Spleen (tissue), 11 donors: ENCODE measurements at regions not wholly inside any gene's neighbourhood (a gene's known extent, or its start where the extent isn't known, plus 50 kb on each side); places are given as distances from the start of the nearest gene placed in this dataset.

Experiments
- DNase-seq: peaks from one replicate; pipeline ENCODE4 v3.0.0-alpha.2; 2020
- H3K27ac ChIP-seq, 8 donors: fragments of 200-600 bp; sonication (generic) in 7 of 8; 1 replicate in 4 of 8; 2 replicates in 4 of 8; pipeline versions ENCODE4 v1.5.0 to v1.8.0; 2016 to 2021; ENCODE audit warnings: inconsistent platforms in 4 of 8, mild to moderate bottlenecking in 4 of 8, moderate library complexity in 1 of 8
- H3K27me3 ChIP-seq, 7 donors: fragments of 200-600 bp; sonication (generic) in 6 of 7; replicated peaks in 1 of 7; 1 replicate in 4 of 7; 2 replicates in 3 of 7; pipeline versions ENCODE4 v1.5.0 to v1.8.0; 2016 to 2021; ENCODE audit warnings: inconsistent platforms in 3 of 7, mild to moderate bottlenecking in 1 of 7
- H3K36me3 ChIP-seq, 6 donors: fragments of 200-600 bp; sonication (generic) in 5 of 6; 1 replicate in 4 of 6; 2 replicates in 2 of 6; pipeline versions ENCODE4 v1.5.0 to v1.8.0; 2016 to 2021; ENCODE audit warnings: inconsistent platforms in 2 of 6
- H3K4me1 ChIP-seq, 6 donors: fragments of 200-600 bp; sonication (generic) in 5 of 6; 1 replicate in 3 of 6; 2 replicates in 3 of 6; pipeline versions ENCODE4 v1.5.0 to v1.8.0; 2016 to 2021; ENCODE audit warnings: inconsistent platforms in 3 of 6
- H3K4me3 ChIP-seq, 8 donors: fragments of 200-600 bp; sonication (generic) in 7 of 8; 1 replicate in 4 of 8; 2 replicates in 4 of 8; pipeline versions ENCODE4 v1.5.0 to v1.8.0; 2016 to 2021; ENCODE audit warnings: inconsistent platforms in 4 of 8, mild to moderate bottlenecking in 4 of 8, moderate library complexity in 2 of 8
- H3K9me3 ChIP-seq, 8 donors: fragments of 200-600 bp; sonication (generic) in 7 of 8; 1 replicate in 4 of 8; 2 replicates in 4 of 8; pipeline versions ENCODE4 v1.5.0 to v1.8.0; 2016 to 2021; ENCODE audit warnings: inconsistent platforms in 4 of 8
- POLR2A ChIP-seq, 3 donors: fragments of 450-650 bp; IDR thresholded peaks; one replicate each; pipeline ENCODE4 v1.5.1; 2017; ENCODE audit warnings: antibody characterized with exemption in 3 of 3, mild to moderate bottlenecking in 1 of 3
- POLR2AphosphoS5 ChIP-seq, 3 donors: sonication (generic); formaldehyde crosslinking; IDR thresholded peaks; one replicate each; pipeline ENCODE4 v1.5.1; 2017; ENCODE audit warnings: antibody characterized with exemption in 3 of 3
- WGBS, 5 donors: extraction: QIAGEN DNeasy Blood & Tissue Kit in 3 of 5; methylation state at CpG; one replicate each; pipeline versions ENCODE4 v1.1.5 to v1.1.7; 2013 to 2018; 5-methylcytosine and 5-hydroxymethylcytosine counted together
- intact Hi-C: fragments of 100-400 bp; cut with DNase I; formaldehyde crosslinking; loops from one replicate; pipeline ENCODE4 v1.15.0; 2023; ENCODE audit warnings: low total_unique reads
- TF ChIP-seq, protein P1 (sequence below), 11 experiments: fragments of 200-600 bp in 7 of 11; fragments of 450-650 bp in 4 of 11; sonication (generic) in 4 of 11; IDR thresholded peaks in 8 of 11; conservative IDR thresholded peaks in 3 of 11; 1 replicate in 7 of 11; 2 replicates in 4 of 11; pipeline versions ENCODE4 v1.4.0 to v1.8.0; 2016 to 2021; ENCODE audit warnings: antibody characterized with exemption in 11 of 11, inconsistent platforms in 4 of 11, mild to moderate bottlenecking in 1 of 11
- donor health status: healthy with polysubstance abuse.
- donor health status: DM: no; HTN: no; CAD: no; lungs with moderate emphysema.
- donor health status: DM: no; HTN: no; CAD: no.
- donor health status: Bipolar disorder and iron deficiency.
- donor health status: healthy.
- donor health status: DM: no; HTN: no; CAD: no.
- donor health status: DM: yes; HTN: yes; CAD: no.

DNA sequence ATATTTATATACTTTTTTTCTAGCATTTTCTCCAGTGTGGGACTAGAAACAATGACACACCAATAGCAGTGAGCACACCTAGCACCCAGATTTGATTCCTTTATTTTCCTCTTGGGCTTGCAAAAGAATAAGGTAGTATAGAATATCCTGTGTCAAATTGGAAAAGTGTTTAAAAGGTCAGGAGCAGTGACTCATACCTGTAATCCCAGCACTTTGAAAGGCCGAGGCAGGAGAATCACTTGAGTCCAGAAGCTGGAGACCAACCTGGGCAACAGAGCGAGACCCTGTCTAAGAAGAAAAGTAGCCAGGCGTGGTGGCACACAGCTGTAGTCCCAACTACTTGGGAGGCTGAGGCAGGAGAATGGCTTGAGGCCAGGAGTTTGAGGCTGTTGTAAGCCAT is 53.8 kb upstream of the SGPP1 start:
- TF ChIP-seq, protein P1, sequence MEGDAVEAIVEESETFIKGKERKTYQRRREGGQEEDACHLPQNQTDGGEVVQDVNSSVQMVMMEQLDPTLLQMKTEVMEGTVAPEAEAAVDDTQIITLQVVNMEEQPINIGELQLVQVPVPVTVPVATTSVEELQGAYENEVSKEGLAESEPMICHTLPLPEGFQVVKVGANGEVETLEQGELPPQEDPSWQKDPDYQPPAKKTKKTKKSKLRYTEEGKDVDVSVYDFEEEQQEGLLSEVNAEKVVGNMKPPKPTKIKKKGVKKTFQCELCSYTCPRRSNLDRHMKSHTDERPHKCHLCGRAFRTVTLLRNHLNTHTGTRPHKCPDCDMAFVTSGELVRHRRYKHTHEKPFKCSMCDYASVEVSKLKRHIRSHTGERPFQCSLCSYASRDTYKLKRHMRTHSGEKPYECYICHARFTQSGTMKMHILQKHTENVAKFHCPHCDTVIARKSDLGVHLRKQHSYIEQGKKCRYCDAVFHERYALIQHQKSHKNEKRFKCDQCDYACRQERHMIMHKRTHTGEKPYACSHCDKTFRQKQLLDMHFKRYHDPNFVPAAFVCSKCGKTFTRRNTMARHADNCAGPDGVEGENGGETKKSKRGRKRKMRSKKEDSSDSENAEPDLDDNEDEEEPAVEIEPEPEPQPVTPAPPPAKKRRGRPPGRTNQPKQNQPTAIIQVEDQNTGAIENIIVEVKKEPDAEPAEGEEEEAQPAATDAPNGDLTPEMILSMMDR (IDR thresholded peaks at IDR 0.05 in 8 of 11, conservative IDR thresholded peaks at IDR 0.05 in 3 of 11), result no peak
- TF ChIP-seq POLR2A (IDR thresholded peaks at IDR 0.05), result no peak
- TF ChIP-seq POLR2AphosphoS5 (IDR thresholded peaks at IDR 0.05), result no peak
- H3K36me3 ChIP-seq, result no peaks in the 10 kb centered on the region
- no peak for DNase-seq
- 86 to 97% (median 92%) methylated on average over 3 of the region's 3 CpGs for WGBS, 5 donors
- H3K4me3 ChIP-seq, result no peak overlapping the region
- intact Hi-C loops, result no loop called here
- peaks cover 0 to 4% (median 0%) of the 10 kb centered on the region in 6 donors for H3K4me1 ChIP-seq
- no peak overlapping the region for H3K27ac ChIP-seq
- no peaks in the 10 kb centered on the region for H3K9me3 ChIP-seq
- H3K27me3 ChIP-seq, result no peaks in the 10 kb centered on the region

GRCh38 chr14:63782683-63783389 is 55.0 kb upstream of the SGPP1 start:
- H3K27me3 ChIP-seq, result peaks cover 0 to 4% (median 0%) of the 10 kb centered on the region in 7 donors
- H3K4me1 ChIP-seq, result no peaks in the 10 kb centered on the region
- no peaks in the 10 kb centered on the region for H3K36me3 ChIP-seq
- H3K9me3 ChIP-seq, result no peaks in the 10 kb centered on the region
- intact Hi-C loops, result no loop called here
- H3K27ac ChIP-seq, result no peak overlapping the region
- 90 to 96% (median 93%) methylated on average over 9 of the region's 9 CpGs for WGBS, 5 donors
- H3K4me3 ChIP-seq, result no peak overlapping the region
- TF ChIP-seq POLR2A (IDR thresholded peaks at IDR 0.05) (no peak), POLR2AphosphoS5 (IDR thresholded peaks at IDR 0.05) (no peak)
- TF ChIP-seq, protein P1 (IDR thresholded peaks at IDR 0.05 in 8 of 11, conservative IDR thresholded peaks at IDR 0.05 in 3 of 11), result no peak
- no peak for DNase-seq

- peaks cover 0 to 11% (median 0%) of the 10 kb centered on the region in 7 donors for H3K27me3 ChIP-seq
- intact Hi-C loops, result no loop called here
- no peaks in the 10 kb centered on the region for H3K36me3 ChIP-seq
- H3K9me3 ChIP-seq, result no peaks in the 10 kb centered on the region
- H3K27ac ChIP-seq, result no peak overlapping the region
- H3K4me1 ChIP-seq, result no peaks in the 10 kb centered on the region
- H3K4me3 ChIP-seq, result peak overlapping the region in 1 of 8 donors; percentile 24
- no peak for DNase-seq
- WGBS, 5 donors, result 60 to 92% (median 81%) methylated on average over 20 to 26 of the region's 26 CpGs
- TF ChIP-seq POLR2AphosphoS5 (IDR thresholded peaks at IDR 0.05), result no peak
- TF ChIP-seq, protein P1 (IDR thresholded peaks at IDR 0.05 in 8 of 11, conservative IDR thresholded peaks at IDR 0.05 in 3 of 11), result no peak
- no peak for TF ChIP-seq POLR2A (IDR thresholded peaks at IDR 0.05)
These were observed 60.4 kb upstream of the SGPP1 start for GRCh38 chr14:63788011-63788933.

- no peaks in the 10 kb centered on the region for H3K36me3 ChIP-seq
- no peak overlapping the region for H3K4me3 ChIP-seq
- WGBS, 5 donors, result 84 to 94% (median 89%) methylated on average over 4 of the region's 4 CpGs
- no peak for DNase-seq
- H3K9me3 ChIP-seq, result no peaks in the 10 kb centered on the region
- H3K27me3 ChIP-seq, result peaks cover 0 to 1% (median 0%) of the 10 kb centered on the region in 7 donors
- TF ChIP-seq, protein P1 (IDR thresholded peaks at IDR 0.05 in 8 of 11, conservative IDR thresholded peaks at IDR 0.05 in 3 of 11), result no peak
- no peak for TF ChIP-seq POLR2A (IDR thresholded peaks at IDR 0.05)
- no peak for TF ChIP-seq POLR2AphosphoS5 (IDR thresholded peaks at IDR 0.05)
- no peaks in the 10 kb centered on the region for H3K4me1 ChIP-seq
- no peak overlapping the region for H3K27ac ChIP-seq
- intact Hi-C loops, result no loop called here
These were observed 59.4 kb upstream of the SYNE2 start for GRCh38 chr14:63793376-63793775.
